PC-3 (cell line): ENCODE measurements at regions not wholly inside any gene's neighbourhood (a gene's known extent, or its start where the extent isn't known, plus 50 kb on each side); places are given as distances from the start of the nearest gene placed in this dataset.

Source experiments
- ATAC-seq: fragments of 200-7000 bp; cut with Tn5 transposase; 2 replicates; pipeline ENCODE4 v1.9.1; 2020; ENCODE audit warnings: mild to moderate bottlenecking, moderate library complexity
- BruUV-seq: library from RNA; stranded (reverse); fragments of 400-500 nt; replicated peaks from 2 replicates; lab custom pipeline; 2021; lab: Mats Ljungman, UMichigan
- CTCF ChIA-PET: fragments of 300-600 bp; sonication (Branson Sonifier 250); formaldehyde crosslinking; loops from one replicate; lab custom pipeline; 2022; ENCODE audit warnings: antibody characterized with exemption; lab: Charles Lee
- POLR2A ChIA-PET: fragments of 300-600 bp; sonication (Branson Sonifier 250); formaldehyde crosslinking; loops from one replicate; lab custom pipeline; 2022; ENCODE audit warnings: antibody characterized with exemption; ENCODE audit not compliant: unreplicated experiment; lab: Charles Lee
- DNase-seq: peaks from one replicate; pipeline ENCODE4 v3.0.0-alpha.2; 2015
- H2AFZ ChIP-seq: fragments of 300-600 bp; sonication (generic); 2 replicates; pipeline ENCODE4 v1.6.0; 2016; ENCODE audit warnings: antibody characterized with exemption, low read length
- H3F3A ChIP-seq: fragments of 300-600 bp; sonication (generic); one replicate; pipeline ENCODE4 v1.6.0; 2017; ENCODE audit warnings: antibody characterized with exemption, low read length, control low read depth, mild to moderate bottlenecking; ENCODE audit not compliant: unreplicated experiment
- H3K27ac ChIP-seq: fragments of 300-600 bp; sonication (generic); 2 replicates; pipeline ENCODE4 v1.5.1; 2016; ENCODE audit warnings: mild to moderate bottlenecking, low read length
- H3K27me3 ChIP-seq: fragments of 300-600 bp; sonication (generic); 2 replicates; pipeline ENCODE4 v1.6.1; 2016; ENCODE audit warnings: low read length, mixed read lengths
- H3K36me3 ChIP-seq: fragments of 300-600 bp; sonication (generic); 2 replicates; pipeline ENCODE4 v1.6.1; 2016; ENCODE audit warnings: low read depth, mixed run types, low read length, mixed read lengths
- H3K4me1 ChIP-seq: fragments of 300-600 bp; sonication (generic); 2 replicates; pipeline ENCODE4 v1.5.1; 2016; ENCODE audit warnings: low read length; ENCODE audit not compliant: insufficient read depth
- H3K4me2 ChIP-seq: fragments of 300-600 bp; sonication (generic); 2 replicates; pipeline ENCODE4 v1.6.0; 2016; ENCODE audit warnings: low read length
- H3K4me3 ChIP-seq: fragments of 300-600 bp; sonication (generic); 2 replicates; pipeline ENCODE4 v1.5.1; 2016; ENCODE audit warnings: mild to moderate bottlenecking, low read length, mixed read lengths
- H3K79me2 ChIP-seq: fragments of 300-600 bp; sonication (generic); 2 replicates; pipeline ENCODE4 v1.6.1; 2017; ENCODE audit warnings: low read length, mixed read lengths
- H3K9ac ChIP-seq: fragments of 300-600 bp; sonication (generic); 2 replicates; pipeline ENCODE4 v1.6.0; 2016; ENCODE audit warnings: mild to moderate bottlenecking, low read length
- H3K9me2 ChIP-seq: fragments of 300-600 bp; sonication (generic); replicated peaks from 2 replicates; pipeline ENCODE4 v1.6.1; 2016; ENCODE audit warnings: mixed run types, low read length, mixed read lengths
- H3K9me3 ChIP-seq: fragments of 300-600 bp; sonication (generic); 2 replicates; pipeline ENCODE4 v1.6.1; 2016; ENCODE audit warnings: low read length, mixed read lengths
- H4K20me1 ChIP-seq: fragments of 300-600 bp; sonication (generic); 2 replicates; pipeline ENCODE4 v1.6.1; 2016; ENCODE audit warnings: low read length, mixed read lengths
- CTCF ChIP-seq: fragments of 300-600 bp; sonication (generic); conservative IDR thresholded peaks from 2 replicates; pipeline ENCODE4 v1.5.1; 2017; ENCODE audit warnings: antibody characterized with exemption, low read depth, mild to moderate bottlenecking, low read length
- EZH2 ChIP-seq: fragments of 300-600 bp; sonication (generic); IDR thresholded peaks from one replicate; pipeline ENCODE4 v1.6.1; 2017; ENCODE audit warnings: antibody characterized with exemption, mild to moderate bottlenecking, low read length; ENCODE audit not compliant: unreplicated experiment
- EZH2phosphoT487 ChIP-seq: fragments of 300-600 bp; sonication (generic); IDR thresholded peaks from 2 replicates; pipeline ENCODE4 v1.6.1; 2018; ENCODE audit warnings: mild to moderate bottlenecking, antibody characterized with exemption, low read length, borderline replicate concordance
- intact Hi-C: fragments of 100-400 bp; cut with micrococcal nuclease; formaldehyde crosslinking; loops from 2 replicates; pipeline ENCODE4 v1.9.0; 2023

- Histone ChIP-seq H3K4me1 (no peaks in the 10 kb centered on the region), H3K27ac (no peak overlapping the region), H3K9me3 (no peaks in the 10 kb centered on the region), H3K27me3 (no peaks in the 10 kb centered on the region), H3K4me3 (no peak overlapping the region), H3K4me2 (no peak overlapping the region), H3K36me3 (no peaks in the 10 kb centered on the region), H2AFZ (no peak overlapping the region), H3K79me2 (no peaks in the 10 kb centered on the region), H3K9me2 (no peaks in the 10 kb centered on the region), H3F3A (no peaks in the 10 kb centered on the region), H3K9ac (no peak overlapping the region), H4K20me1 (no peaks in the 10 kb centered on the region)
- CTCF ChIA-PET: no interaction called here
- no peak for ATAC-seq
- no TSS peak for BruUV-seq
- TF ChIP-seq CTCF: no peak
- no peak for TF ChIP-seq EZH2
- no peak for TF ChIP-seq EZH2phosphoT487
- intact Hi-C loops: no loop called here
- DNase-seq: no peak
- POLR2A ChIA-PET: no interaction called here
These were observed 1533.0 kb downstream of the UQCRFS1 start for GRCh38 chr19:27679905-27680304.

- Histone ChIP-seq H3K27ac (no peak overlapping the region), H3K4me1 (no peaks in the 10 kb centered on the region), H3F3A (no peaks in the 10 kb centered on the region), H3K79me2 (no peaks in the 10 kb centered on the region), H4K20me1 (no peaks in the 10 kb centered on the region), H3K27me3 (no peaks in the 10 kb centered on the region), H2AFZ (no peak overlapping the region), H3K4me2 (no peak overlapping the region), H3K36me3 (no peaks in the 10 kb centered on the region), H3K4me3 (no peak overlapping the region), H3K9me2 (no peaks in the 10 kb centered on the region), H3K9ac (no peak overlapping the region), H3K9me3 (no peaks in the 10 kb centered on the region)
- TF ChIP-seq EZH2phosphoT487: no peak
- TF ChIP-seq CTCF: no peak
- TF ChIP-seq EZH2: no peak
- ChIA-PET POLR2A (no interaction called here), CTCF (no interaction called here)
- BruUV-seq: no TSS peak
- ATAC-seq (no peak), DNase-seq (no peak)
- intact Hi-C loops: no loop called here
These were observed 1533.6 kb downstream of the UQCRFS1 start for GRCh38 chr19:27679399-27679798.

DNA sequence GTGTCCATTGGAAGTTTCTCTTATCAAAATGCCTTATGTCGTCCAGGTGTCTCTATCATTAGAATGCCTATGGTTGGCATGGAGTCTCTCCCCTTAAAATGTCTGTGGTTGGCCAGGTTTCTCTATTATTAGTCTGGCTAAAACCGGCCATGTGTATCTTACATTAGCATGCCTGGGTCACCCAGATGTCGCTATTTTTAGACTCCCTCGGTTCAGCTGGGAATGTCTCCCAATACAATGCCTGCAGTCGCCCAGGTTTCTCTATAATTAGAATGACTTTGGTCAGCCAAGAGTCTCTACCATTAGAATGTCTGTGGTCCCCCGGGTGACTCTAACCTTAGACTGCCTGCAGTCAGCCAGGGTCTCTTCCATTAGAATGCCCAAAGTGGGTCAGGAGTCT lies 1536.1 kb downstream of the UQCRFS1 start:
- intact Hi-C loops: no loop called here
- H3K27ac ChIP-seq: no peak overlapping the region
- no peaks in the 10 kb centered on the region for H3F3A ChIP-seq
- no peaks in the 10 kb centered on the region for H3K9me3 ChIP-seq
- H3K9ac ChIP-seq: no peak overlapping the region
- no peaks in the 10 kb centered on the region for H4K20me1 ChIP-seq
- no peak overlapping the region for H3K4me2 ChIP-seq
- DNase-seq (no peak), ATAC-seq (no peak)
- TF ChIP-seq EZH2phosphoT487 (no peak), EZH2 (no peak), CTCF (no peak)
- no peak overlapping the region for H2AFZ ChIP-seq
- H3K4me3 ChIP-seq: no peak overlapping the region
- no peaks in the 10 kb centered on the region for H3K79me2 ChIP-seq
- CTCF ChIA-PET: no interaction called here
- no TSS peak for BruUV-seq
- no peaks in the 10 kb centered on the region for H3K27me3 ChIP-seq
- no peaks in the 10 kb centered on the region for H3K36me3 ChIP-seq
- POLR2A ChIA-PET: no interaction called here
- no peaks in the 10 kb centered on the region for H3K9me2 ChIP-seq
- no peaks in the 10 kb centered on the region for H3K4me1 ChIP-seq
